NCI-H1694 treated with DMSO at 0.1 percent for 48 hours (cell line): ENCODE measurements at regions not wholly inside any gene's neighbourhood (a gene's known extent, or its start where the extent isn't known, plus 50 kb on each side); places are given as distances from the start of the nearest gene placed in this dataset.
"Not testable (repeated sequence)": the region's sequence is repeated elsewhere in the genome, so short reads cannot be mapped to it uniquely, and the experiment has no call there.

Experiments used
- DNase-seq: peaks from one replicate; lab custom pipeline; 2025; lab: John Stamatoyannopoulos, UW

- DNase-seq, result no peak
Observed at GRCh38 chr12:131437706-131438492, 273.0 kb upstream of the SFSWAP start.

- not testable (repeated sequence) for DNase-seq
Observed at GRCh38 chr12:131438493-131438835, 272.4 kb upstream of the SFSWAP start.

- DNase-seq, result no peak
Observed at GRCh38 chr12:131438881-131439280, 272.0 kb upstream of the SFSWAP start.

DNA sequence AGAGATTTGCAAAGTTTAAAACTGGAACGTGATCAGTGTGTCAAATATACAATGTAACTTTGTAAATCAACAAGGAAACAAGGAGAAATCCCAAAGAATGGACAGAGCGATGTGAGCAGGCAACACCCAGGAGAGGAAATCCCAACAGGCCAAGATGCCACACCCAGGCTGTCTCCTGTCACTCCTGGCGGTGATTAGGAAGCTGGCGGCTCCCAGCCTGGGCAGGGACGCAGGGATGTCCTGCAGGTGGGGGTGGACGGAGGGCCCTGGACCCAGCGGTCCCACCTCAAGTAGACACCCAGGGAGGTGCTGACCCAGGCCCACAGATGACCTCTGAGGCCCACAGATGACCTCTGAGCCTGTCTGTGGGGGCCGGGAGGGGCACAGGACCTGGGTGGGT, 271.1 kb upstream of the SFSWAP start:
- not testable (repeated sequence) for DNase-seq

DNA sequence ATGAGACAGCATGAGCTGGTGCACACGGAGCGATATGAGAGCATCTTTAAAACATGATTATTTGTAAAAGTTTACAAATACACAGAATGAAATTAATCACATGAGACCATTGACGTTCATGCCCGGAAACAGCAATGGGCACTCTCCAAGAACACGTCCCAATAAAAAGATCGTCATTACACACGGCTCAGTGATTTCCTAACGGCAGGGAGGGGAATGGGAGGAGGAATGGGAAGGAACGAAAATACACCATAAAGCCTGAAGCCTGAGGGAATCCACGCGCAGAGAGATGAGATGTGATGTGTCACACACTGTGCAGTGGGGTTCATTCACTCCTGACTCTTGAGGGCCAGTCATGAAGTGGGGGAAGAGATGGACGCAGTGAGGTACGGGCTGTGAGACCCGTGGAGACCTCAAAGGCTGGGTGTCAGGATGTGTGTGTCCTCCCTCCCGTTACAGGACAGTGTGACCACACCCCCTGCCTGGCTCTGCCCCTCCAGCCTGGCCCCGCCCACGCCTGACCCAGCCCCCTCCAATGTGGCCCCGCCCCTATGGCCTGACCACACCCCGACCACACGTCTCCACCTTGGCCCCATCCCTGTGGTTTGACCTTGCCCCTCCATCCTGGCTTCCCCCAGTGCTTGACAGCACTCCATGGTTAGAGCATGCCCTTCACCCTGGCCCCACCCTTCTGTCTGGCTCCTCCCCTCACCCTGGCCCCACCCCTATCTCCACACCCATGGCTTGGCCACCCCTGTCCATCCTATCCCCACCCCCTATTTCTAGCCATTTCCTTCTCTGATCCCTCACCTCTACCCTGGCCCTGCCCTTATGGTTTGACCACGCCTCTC, 270.5 kb upstream of the SFSWAP start:
- not testable (repeated sequence) for DNase-seq

- no peak for DNase-seq
Observed at GRCh38 chr12:131441060-131441396, 269.9 kb upstream of the SFSWAP start.

- no peak for DNase-seq
Observed at GRCh38 chr12:131441638-131442336, 269.1 kb upstream of the SFSWAP start.

DNA sequence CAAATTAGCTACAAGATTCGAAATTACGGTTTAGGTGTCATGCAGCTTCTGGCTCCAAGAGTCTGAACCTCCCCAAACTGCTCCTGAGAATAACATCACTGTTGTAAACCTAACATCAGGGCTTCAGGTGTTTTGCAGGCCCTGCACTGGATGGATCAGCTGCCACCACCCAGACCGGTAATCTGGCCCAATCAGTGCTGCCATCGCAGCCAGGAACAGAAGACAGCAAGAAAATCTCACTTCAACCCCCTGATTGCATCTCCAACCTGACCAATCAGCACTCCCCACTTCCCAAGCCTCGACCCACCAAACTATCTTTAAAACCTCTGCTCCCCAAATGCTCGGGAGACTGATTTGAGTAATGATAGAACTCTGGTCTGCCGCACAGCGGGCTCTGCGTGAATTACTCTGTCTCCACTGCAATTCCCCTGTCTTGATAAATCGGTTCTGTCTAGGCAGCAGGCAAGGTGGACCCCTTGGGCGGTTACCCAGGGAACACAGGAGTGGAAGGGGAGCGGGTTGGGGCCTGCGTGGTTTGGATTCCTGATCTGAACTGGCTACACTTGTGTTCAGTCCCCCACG, 268.5 kb upstream of the SFSWAP start:
- no peak for DNase-seq

DNA sequence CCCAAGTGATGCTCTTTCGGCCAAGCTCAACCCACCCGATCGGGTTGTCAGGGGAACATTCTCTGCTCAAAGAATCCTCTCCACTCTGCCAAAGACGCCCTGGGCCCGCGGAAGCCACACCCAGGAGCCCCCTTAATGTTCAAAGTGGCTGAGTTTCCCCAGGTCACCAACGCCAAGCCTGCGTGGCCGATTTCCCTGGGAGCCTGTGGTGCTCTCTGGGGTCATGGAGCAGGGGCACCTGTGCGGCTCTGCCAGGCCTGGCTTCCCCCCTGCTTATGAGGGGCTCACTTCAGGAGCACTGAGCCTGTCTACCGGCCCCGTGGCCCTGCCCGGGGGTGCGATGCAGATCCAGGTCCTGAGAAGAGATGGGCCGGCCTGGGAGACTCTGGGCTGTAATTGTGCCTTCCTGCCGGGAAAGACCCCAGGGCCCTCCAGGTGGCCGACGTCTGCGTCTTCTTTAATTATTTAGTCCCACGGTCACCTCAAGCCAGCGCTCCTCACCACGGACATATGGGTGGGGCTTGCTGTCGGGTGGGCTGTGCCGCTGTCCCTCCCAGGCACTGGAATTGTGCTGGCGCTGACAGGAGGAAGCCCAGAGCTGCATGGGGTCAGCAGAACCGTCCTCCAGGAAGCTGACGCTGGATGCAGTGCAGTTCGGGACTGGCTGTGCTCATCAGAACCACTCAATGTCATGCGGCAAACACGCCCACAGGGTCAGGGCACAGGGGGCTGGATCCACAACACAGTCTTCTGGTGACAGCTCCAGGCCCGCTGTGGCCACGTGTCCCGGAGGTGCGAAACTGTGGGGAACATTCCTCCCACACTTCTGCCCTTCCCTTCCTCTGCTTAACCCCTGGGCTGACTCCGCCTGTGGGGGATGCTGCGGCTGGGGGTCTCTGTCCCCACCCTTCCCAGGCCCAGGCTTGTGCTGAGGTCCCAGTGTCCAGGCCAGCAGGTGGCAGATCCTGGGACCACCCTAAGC, 267.6 kb upstream of the SFSWAP start:
- no peak for DNase-seq

DNA sequence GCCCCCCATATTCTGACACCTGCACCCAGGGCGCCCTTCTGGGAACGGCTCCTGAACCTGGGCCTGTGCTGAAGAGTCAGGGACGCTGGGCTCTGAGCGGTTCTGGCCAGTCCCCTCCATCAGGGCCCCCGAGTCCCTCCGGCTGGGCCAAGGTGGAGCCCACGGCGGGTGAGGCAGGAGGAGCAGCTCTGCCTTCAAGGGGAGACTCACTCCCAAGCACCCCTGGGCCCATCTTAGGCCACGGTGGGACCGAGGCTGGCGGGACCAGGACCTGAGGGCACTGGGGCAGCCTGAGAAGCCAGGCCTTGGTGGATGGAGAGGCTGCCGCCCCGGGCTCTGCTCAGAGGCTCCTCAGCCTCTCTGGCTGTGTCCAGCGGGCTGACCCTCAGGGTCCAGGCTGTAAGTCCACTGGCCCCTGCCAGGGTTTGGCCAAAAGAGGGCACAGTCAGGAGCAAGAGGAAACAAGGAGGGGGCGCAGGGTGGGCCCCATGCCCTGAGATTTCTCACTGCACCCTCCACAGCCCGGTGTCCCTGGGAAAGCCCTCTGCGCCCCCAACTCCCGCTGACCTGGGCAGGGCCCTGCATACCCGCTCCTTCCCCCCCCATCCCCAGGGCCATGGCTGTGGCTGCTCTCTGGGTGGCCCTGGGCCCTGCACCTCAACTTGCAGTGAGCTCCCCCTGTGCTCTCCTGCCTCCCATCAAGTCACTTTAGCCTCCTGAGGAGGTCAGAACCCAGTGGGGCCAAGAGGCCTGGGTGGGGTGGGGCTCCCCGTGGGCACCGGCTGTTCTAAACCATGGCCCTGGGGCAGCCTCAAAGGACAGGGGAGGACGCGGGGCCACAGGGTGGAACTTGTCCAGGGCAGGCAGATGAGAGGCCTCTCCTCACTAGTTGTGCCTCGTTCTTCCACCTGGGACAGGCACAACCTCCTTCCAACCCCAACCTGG, 266.4 kb upstream of the SFSWAP start:
- DNase-seq, result no peak

DNA sequence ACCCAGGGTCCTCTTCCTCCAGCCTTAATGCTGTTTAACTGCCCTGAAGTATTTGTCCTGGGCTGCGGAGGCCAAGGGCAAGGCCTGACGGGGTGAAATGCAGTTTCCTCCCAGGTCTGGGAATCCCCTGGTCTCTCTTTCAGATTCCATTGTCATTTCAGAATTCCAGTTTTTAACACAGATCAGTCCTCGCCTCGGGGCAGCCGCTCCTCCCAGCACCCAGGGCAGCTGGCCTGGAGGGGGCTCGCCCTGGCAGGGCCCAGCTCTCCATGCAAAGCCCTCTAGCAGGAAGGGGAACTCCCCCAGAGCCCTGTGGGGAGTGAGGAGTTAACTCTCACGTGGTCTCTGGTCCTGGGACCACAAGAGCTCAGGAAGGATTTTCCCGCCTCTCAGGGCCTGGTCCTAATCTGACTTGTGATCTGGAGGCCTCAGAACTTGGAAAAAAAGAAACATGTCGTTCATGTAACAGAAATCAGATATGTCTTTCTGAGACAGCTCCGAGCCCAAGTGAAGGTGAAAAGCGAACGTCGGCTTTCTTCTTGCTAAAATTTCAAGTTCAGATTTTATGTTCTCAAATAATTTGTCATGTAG, 265.6 kb upstream of the SFSWAP start:
- DNase-seq, result no peak

DNA sequence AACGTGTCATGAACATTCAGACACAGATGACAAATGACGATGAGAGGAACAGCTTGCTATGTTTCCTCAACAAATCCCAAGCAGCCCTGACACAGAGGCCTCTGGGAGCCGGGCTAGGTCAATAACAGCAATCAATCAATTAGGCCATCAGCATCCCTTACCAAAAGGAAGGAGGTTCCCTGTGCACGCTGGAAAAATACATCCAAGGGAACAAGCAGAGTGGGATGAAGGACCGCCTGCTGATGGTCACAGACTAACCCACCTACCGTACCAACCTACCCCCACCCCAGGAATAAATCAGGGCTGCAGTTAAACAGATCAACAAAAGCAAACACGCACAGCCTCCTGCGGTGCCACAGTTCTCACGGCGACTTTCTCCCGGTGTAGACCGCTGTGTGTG, 265.1 kb upstream of the SFSWAP start:
- no peak for DNase-seq

GRCh38 chr12:131447636-131448035, 263.3 kb upstream of the SFSWAP start:
- DNase-seq, result not testable (repeated sequence)

DNA sequence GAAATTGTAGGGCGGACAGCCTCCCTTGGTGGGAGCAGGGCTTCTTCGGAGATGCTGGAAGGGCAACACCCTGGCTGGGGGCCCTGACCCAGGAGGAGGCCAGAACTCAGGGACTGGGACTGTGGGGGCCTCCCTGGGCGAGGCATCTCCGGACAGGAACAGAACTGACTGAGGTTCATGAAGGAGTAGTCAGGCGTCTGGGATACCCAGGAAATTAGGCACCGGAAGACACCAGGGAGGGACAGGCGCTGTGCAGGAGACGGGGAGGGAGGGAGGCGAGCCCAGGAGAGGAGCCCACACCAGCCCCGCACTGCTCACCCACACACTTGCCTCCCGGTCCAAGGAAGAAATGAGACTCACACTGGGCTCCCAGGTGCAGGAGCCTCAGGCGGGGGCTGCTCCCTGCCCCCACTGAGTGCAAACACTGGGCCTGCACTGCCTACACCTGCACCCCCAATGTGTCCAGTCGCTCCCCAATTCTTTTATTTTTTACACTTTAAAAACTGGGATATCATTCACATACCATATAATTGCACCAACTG, 262.6 kb upstream of the SFSWAP start:
- no peak for DNase-seq

DNA sequence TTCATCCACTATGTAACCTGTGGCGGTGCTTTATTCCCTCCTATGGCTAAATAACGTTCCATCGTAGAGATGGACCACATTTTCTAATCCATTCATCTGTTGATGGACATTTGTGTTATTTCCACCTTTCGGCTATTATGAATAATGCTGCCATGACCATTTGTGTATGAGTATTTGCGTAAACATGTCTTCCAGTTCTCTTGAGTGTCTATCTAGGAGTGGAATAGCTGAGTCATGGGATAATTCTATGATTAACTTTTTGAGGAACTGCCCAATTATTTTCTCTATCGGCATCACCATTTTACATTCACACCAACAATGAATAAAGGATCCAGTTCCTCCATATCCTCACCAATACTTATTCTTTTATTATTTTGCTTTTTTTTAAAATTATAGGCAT, 261.9 kb upstream of the SFSWAP start:
- no peak for DNase-seq

- DNase-seq, result no peak
Observed at GRCh38 chr12:131452444-131452860, 258.4 kb upstream of the SFSWAP start.

- DNase-seq, result peak; percentile 33
Observed at GRCh38 chr12:131454418-131455217, 256.3 kb upstream of the SFSWAP start.

GRCh38 chr12:131455218-131455506, 255.7 kb upstream of the SFSWAP start:
- DNase-seq, result no peak
